Prostate gland (tissue), 2 donors: ENCODE measurements at regions not wholly inside any gene's neighbourhood (a gene's known extent, or its start where the extent isn't known, plus 50 kb on each side); places are given as distances from the start of the nearest gene placed in this dataset.

Source experiments
- DNase-seq: peaks from one replicate; pipeline ENCODE4 v3.0.0-alpha.2; 2019; ENCODE audit warnings: low spot score
- H3K27ac ChIP-seq, 2 donors: fragments of 200-600 bp; sonication (generic); 2 replicates each; pipeline ENCODE4 v1.5.1; 2017 to 2019
- H3K27me3 ChIP-seq: fragments of 200-600 bp; sonication (generic); replicated peaks from 2 replicates; pipeline ENCODE4 v1.5.1; 2019; ENCODE audit not compliant: insufficient read depth
- H3K36me3 ChIP-seq, 2 donors: fragments of 200-600 bp; sonication (generic); 1 replicate in 1 of 2; 2 replicates in 1 of 2; pipeline versions ENCODE4 v1.5.1 to v1.8.1; 2017 to 2019
- H3K4me1 ChIP-seq: fragments of 200-600 bp; sonication (generic); replicated peaks from 2 replicates; pipeline ENCODE4 v1.5.1; 2019
- H3K4me3 ChIP-seq, 2 donors: fragments of 200-600 bp; sonication (generic); 2 replicates each; pipeline ENCODE4 v1.5.1; 2017 to 2019
- H3K9me3 ChIP-seq: fragments of 200-600 bp; sonication (generic); 2 replicates; pipeline ENCODE4 v1.5.1; 2017
- CTCF ChIP-seq, 4 experiments: fragments of 200-600 bp in 2 of 4; fragments of 450-650 bp in 2 of 4; sonication (generic) in 2 of 4; IDR thresholded peaks; 1 replicate in 3 of 4; 2 replicates in 1 of 4; pipeline ENCODE4 v1.5.1; 2016 to 2019; ENCODE audit warnings: antibody characterized with exemption in 4 of 4, mild to moderate bottlenecking in 2 of 4, moderate library complexity in 2 of 4
- POLR2A ChIP-seq: fragments of 450-650 bp; IDR thresholded peaks from one replicate; pipeline ENCODE4 v1.6.1; 2016; ENCODE audit warnings: antibody characterized with exemption, mild to moderate bottlenecking
- POLR2AphosphoS5 ChIP-seq: sonication (generic); formaldehyde crosslinking; IDR thresholded peaks from one replicate; pipeline ENCODE4 v1.6.1; 2017; ENCODE audit warnings: antibody characterized with exemption
- WGBS: methylation state at CpG from one replicate; pipeline ENCODE4 v1.1.5; 2018; 5-methylcytosine and 5-hydroxymethylcytosine counted together
- intact Hi-C: fragments of 100-400 bp; cut with DNase I; formaldehyde crosslinking; loops from one replicate; pipeline ENCODE4 v1.14.2; 2022

- H3K4me1 ChIP-seq: no peaks in the 10 kb centered on the region
- no peaks in the 10 kb centered on the region for H3K36me3 ChIP-seq
- no peak for DNase-seq
- TF ChIP-seq POLR2AphosphoS5 (no peak), CTCF (IDR thresholded peaks at IDR 0.05) (no peak), POLR2A (no peak)
- no peaks in the 10 kb centered on the region for H3K9me3 ChIP-seq
- H3K27ac ChIP-seq: no peak overlapping the region
- no peaks in the 10 kb centered on the region for H3K27me3 ChIP-seq
- intact Hi-C loops: no loop called here
- 50% methylated on average over 2 of the region's 2 CpGs for WGBS
- no peak overlapping the region for H3K4me3 ChIP-seq
These were observed 181.6 kb upstream of the TMEM161B start for GRCh38 chr5:88450239-88450638.

GRCh38 chr5:88438006-88438405 lies 169.4 kb upstream of the TMEM161B start:
- Histone ChIP-seq H3K4me1 (no peaks in the 10 kb centered on the region), H3K27me3 (no peaks in the 10 kb centered on the region), H3K36me3 (no peaks in the 10 kb centered on the region), H3K9me3 (no peaks in the 10 kb centered on the region), H3K27ac (no peak overlapping the region), H3K4me3 (no peak overlapping the region)
- WGBS: 43% methylated on average over 1 of the region's 1 CpG
- intact Hi-C loops: no loop called here
- no peak for TF ChIP-seq CTCF (IDR thresholded peaks at IDR 0.05)
- TF ChIP-seq POLR2AphosphoS5: no peak
- TF ChIP-seq POLR2A: no peak
- no peak for DNase-seq

GRCh38 chr5:88436290-88436689 lies 167.6 kb upstream of the TMEM161B start:
- 98% methylated on average over 2 of the region's 2 CpGs for WGBS
- TF ChIP-seq POLR2A (no peak), CTCF (IDR thresholded peaks at IDR 0.05) (no peak), POLR2AphosphoS5 (no peak)
- Histone ChIP-seq H3K4me3 (no peak overlapping the region), H3K9me3 (no peaks in the 10 kb centered on the region), H3K27me3 (no peaks in the 10 kb centered on the region), H3K27ac (no peak overlapping the region), H3K4me1 (no peaks in the 10 kb centered on the region), H3K36me3 (no peaks in the 10 kb centered on the region)
- DNase-seq: no peak
- intact Hi-C loops: no loop called here

- DNase-seq: no peak
- Histone ChIP-seq H3K4me1 (no peaks in the 10 kb centered on the region), H3K9me3 (no peaks in the 10 kb centered on the region), H3K36me3 (no peaks in the 10 kb centered on the region), H3K27me3 (no peaks in the 10 kb centered on the region), H3K4me3 (no peak overlapping the region), H3K27ac (no peak overlapping the region)
- intact Hi-C loops: no loop called here
- TF ChIP-seq POLR2A (no peak), CTCF (IDR thresholded peaks at IDR 0.05) (no peak), POLR2AphosphoS5 (no peak)
- 73% methylated on average over 1 of the region's 1 CpG for WGBS
These were observed 160.0 kb upstream of the TMEM161B start for GRCh38 chr5:88428633-88429032.

GRCh38 chr5:88426441-88426840 lies 157.8 kb upstream of the TMEM161B start:
- intact Hi-C loops: no loop called here
- no peak for DNase-seq
- Histone ChIP-seq H3K4me3 (no peak overlapping the region), H3K27me3 (no peaks in the 10 kb centered on the region), H3K9me3 (no peaks in the 10 kb centered on the region), H3K27ac (no peak overlapping the region), H3K36me3 (no peaks in the 10 kb centered on the region), H3K4me1 (no peaks in the 10 kb centered on the region)
- TF ChIP-seq POLR2A: no peak
- TF ChIP-seq POLR2AphosphoS5: no peak
- no peak for TF ChIP-seq CTCF (IDR thresholded peaks at IDR 0.05)
